A673 (cell line): ENCODE measurements at regions not wholly inside any gene's neighbourhood (a gene's known extent, or its start where the extent isn't known, plus 50 kb on each side); places are given as distances from the start of the nearest gene placed in this dataset.

ENCODE experiments used
- BruUV-seq: library from RNA; stranded (reverse); fragments of 400-500 nt; replicated peaks from 2 replicates; lab custom pipeline; 2021; lab: Mats Ljungman, UMichigan
- CTCF ChIA-PET: fragments of 300-600 bp; sonication (Branson Sonifier 250); formaldehyde crosslinking; loops from one replicate; lab custom pipeline; 2022; ENCODE audit warnings: antibody characterized with exemption; lab: Charles Lee
- POLR2A ChIA-PET: fragments of 300-600 bp; sonication (Branson Sonifier 250); formaldehyde crosslinking; loops from one replicate; lab custom pipeline; 2022; ENCODE audit warnings: antibody characterized with exemption; ENCODE audit not compliant: low non-redundant PET; lab: Charles Lee
- DNase-seq: peaks from one replicate; pipeline ENCODE4 v3.0.0-alpha.2; 2015; ENCODE audit warnings: low spot score
- H3K27ac ChIP-seq: fragments of 200-600 bp; sonication (generic); 2 replicates; pipeline ENCODE4 v1.5.1; 2016; ENCODE audit warnings: mixed run types, low read depth, mild to moderate bottlenecking, mixed read lengths, antibody characterized with exemption, low read length; ENCODE audit not compliant: poor library complexity, severe bottlenecking
- H3K27me3 ChIP-seq: fragments of 200-600 bp; sonication (generic); replicated peaks from 2 replicates; pipeline ENCODE4 v1.6.1; 2017; ENCODE audit warnings: mixed run types, low read depth, mild to moderate bottlenecking, mixed read lengths, antibody characterized with exemption, low read length; ENCODE audit not compliant: insufficient read depth, poor library complexity
- H3K36me3 ChIP-seq: fragments of 200-600 bp; sonication (generic); 2 replicates; pipeline ENCODE4 v1.6.1; 2016; ENCODE audit warnings: mixed run types, mild to moderate bottlenecking, mixed read lengths, antibody characterized with exemption, low read length; ENCODE audit not compliant: insufficient read depth, poor library complexity, severe bottlenecking
- H3K4me1 ChIP-seq: fragments of 200-600 bp; sonication (generic); 2 replicates; pipeline ENCODE4 v1.6.1; 2017; ENCODE audit warnings: mixed run types, mild to moderate bottlenecking, mixed read lengths, antibody characterized with exemption, low read length; ENCODE audit not compliant: insufficient read depth, poor library complexity, severe bottlenecking
- H3K4me3 ChIP-seq: fragments of 200-600 bp; sonication (generic); 2 replicates; pipeline ENCODE4 v1.5.1; 2016; ENCODE audit warnings: low read depth, mixed run types, mild to moderate bottlenecking, mixed read lengths, low read length; ENCODE audit not compliant: poor library complexity, severe bottlenecking
- H3K9me3 ChIP-seq: fragments of 200-600 bp; sonication (generic); 2 replicates; pipeline ENCODE4 v1.6.1; 2016; ENCODE audit warnings: mixed run types, low read depth, mild to moderate bottlenecking, mixed read lengths, antibody characterized with exemption, low read length; ENCODE audit not compliant: poor library complexity, severe bottlenecking
- CTCF ChIP-seq: fragments of 300-800, 200-600 bp; sonication (generic); conservative IDR thresholded peaks from 2 replicates; pipeline ENCODE4 v1.5.1; 2017; ENCODE audit warnings: low read depth, mild to moderate bottlenecking, antibody characterized with exemption, low read length, moderate library complexity, mixed read lengths
- EZH2 ChIP-seq: fragments of 200-600 bp; sonication (generic); IDR thresholded peaks from 2 replicates; pipeline ENCODE4 v1.6.1; 2017; ENCODE audit warnings: borderline replicate concordance, low read depth, mild to moderate bottlenecking, mixed read lengths, antibody characterized with exemption, low read length; ENCODE audit not compliant: poor library complexity, severe bottlenecking
- intact Hi-C: fragments of 100-400 bp; cut with micrococcal nuclease; formaldehyde crosslinking; loops from one replicate; pipeline ENCODE4 v1.10.0; 2022; ENCODE audit not compliant: unreplicated experiment

GRCh38 chr2:2495606-2496005 lies 164.5 kb upstream of the MYT1L start:
- intact Hi-C loops: no loop called here
- Histone ChIP-seq H3K27me3 (no peaks in the 10 kb centered on the region), H3K27ac (no peak overlapping the region), H3K9me3 (no peaks in the 10 kb centered on the region), H3K36me3 (no peaks in the 10 kb centered on the region), H3K4me3 (no peak overlapping the region), H3K4me1 (no peaks in the 10 kb centered on the region)
- ChIA-PET POLR2A (no interaction called here), CTCF (no interaction called here)
- BruUV-seq: no TSS peak
- no peak for DNase-seq
- TF ChIP-seq CTCF (no peak), EZH2 (no peak)

GRCh38 chr2:2493496-2493895 lies 162.4 kb upstream of the MYT1L start:
- Histone ChIP-seq H3K27me3 (no peaks in the 10 kb centered on the region), H3K9me3 (no peaks in the 10 kb centered on the region), H3K4me1 (no peaks in the 10 kb centered on the region), H3K4me3 (no peak overlapping the region), H3K36me3 (no peaks in the 10 kb centered on the region), H3K27ac (no peak overlapping the region)
- TF ChIP-seq CTCF (no peak), EZH2 (no peak)
- intact Hi-C loops: no loop called here
- CTCF ChIA-PET: no interaction called here
- DNase-seq: no peak
- POLR2A ChIA-PET: no interaction called here
- BruUV-seq: no TSS peak

DNA sequence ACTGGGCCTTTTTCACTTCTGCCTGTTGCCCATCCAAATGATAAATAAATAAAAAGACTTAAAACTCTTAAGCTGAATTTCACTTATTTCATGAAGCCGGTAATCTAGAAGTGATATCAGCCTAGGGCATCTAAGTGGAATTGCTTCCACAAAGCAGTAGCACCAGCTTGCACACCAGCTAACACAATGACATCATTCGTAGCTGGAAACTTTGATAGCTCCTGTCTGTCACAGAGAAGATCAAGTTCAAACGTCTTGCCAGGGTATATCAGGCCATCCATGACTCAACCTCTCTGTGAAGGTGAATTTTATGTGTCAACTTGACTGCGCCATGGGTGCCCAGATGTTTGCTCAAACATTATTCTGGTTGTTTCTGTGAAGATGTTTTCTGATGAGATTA lies 161.7 kb upstream of the MYT1L start:
- no peaks in the 10 kb centered on the region for H3K4me1 ChIP-seq
- BruUV-seq: no TSS peak
- DNase-seq: no peak
- TF ChIP-seq CTCF (no peak), EZH2 (no peak)
- intact Hi-C loops: no loop called here
- POLR2A ChIA-PET: no interaction called here
- CTCF ChIA-PET: no interaction called here
- H3K27ac ChIP-seq: no peak overlapping the region
- H3K27me3 ChIP-seq: no peaks in the 10 kb centered on the region
- no peaks in the 10 kb centered on the region for H3K36me3 ChIP-seq
- no peak overlapping the region for H3K4me3 ChIP-seq
- no peaks in the 10 kb centered on the region for H3K9me3 ChIP-seq
